ENCODE measurements at regions not wholly inside any gene's neighbourhood (a gene's known extent, or its start where the extent isn't known, plus 50 kb on each side); places are given as distances from the start of the nearest gene placed in this dataset.

DNA sequence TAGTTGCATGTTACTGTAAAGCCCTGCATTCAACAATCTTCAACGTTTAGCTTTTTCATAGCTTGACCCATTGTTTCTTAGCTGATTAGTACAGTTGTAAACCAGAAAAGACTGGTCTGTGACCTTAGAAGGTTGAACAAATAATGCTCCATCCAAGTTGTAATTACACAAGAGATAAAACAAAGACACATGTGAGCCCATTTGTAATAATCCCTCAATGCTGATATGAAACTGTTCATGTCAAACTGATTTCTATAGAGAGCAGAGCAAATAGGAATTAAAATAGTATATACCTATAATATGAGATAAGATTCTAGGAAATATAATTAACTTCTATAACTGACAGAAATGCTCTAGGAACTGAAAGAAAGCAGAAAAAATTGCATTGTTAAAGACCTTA lies 94.7 kb upstream of the SLC25A13 start:
- no peak for TF ChIP-seq CTCF (conservative IDR thresholded peaks at IDR 0.05 in 1 of 2, IDR thresholded peaks at IDR 0.05 in 1 of 2; ENCODE audit: extremely low read depth in 1 of 2, insufficient read depth in 1 of 2, low read depth in 1 of 2, low read length in 2 of 2)
- no peak for TF ChIP-seq EZH2 (IDR thresholded peaks at IDR 0.05; ENCODE audit: borderline replicate concordance, low read length)
